ENCODE measurements at regions not wholly inside any gene's neighbourhood (a gene's known extent, or its start where the extent isn't known, plus 50 kb on each side); places are given as distances from the start of the nearest gene placed in this dataset.

DNA sequence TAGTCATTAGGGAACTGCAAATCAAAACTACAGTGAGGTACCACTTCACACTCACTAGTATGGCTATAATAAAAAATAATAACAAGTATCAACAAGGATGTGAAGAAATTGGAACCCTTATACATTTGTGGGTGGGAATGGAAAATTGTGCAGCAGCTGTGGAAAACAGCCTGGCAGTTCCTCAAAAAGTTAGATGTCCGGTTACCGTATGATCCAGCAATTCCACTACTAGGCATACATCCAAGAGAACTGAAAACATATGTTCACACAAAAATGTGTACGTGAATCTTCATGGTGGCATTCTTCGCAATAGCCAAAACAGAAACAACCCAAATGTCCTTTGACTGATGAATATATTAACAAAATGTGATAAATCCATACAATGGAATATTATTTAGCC is 187.9 kb upstream of the LYSMD4 start:
- Histone ChIP-seq H3K4me3 (replicated peaks in 1 of 3; ENCODE audit: insufficient read depth in 1 of 3, low read depth in 1 of 3, low read length in 3 of 3) (no peak overlapping the region), H2AFZ (ENCODE audit: low read depth, low read length) (no peak overlapping the region), H3K36me3 (ENCODE audit: control insufficient read depth in 2 of 2, extremely low read depth in 1 of 2, insufficient read depth in 2 of 2, low read length in 2 of 2) (no peaks in the 10 kb centered on the region), H3K27me3 (ENCODE audit: control insufficient read depth in 2 of 2, insufficient read depth in 2 of 2, low read length in 2 of 2) (peaks cover 2 to 16% of the 10 kb centered on the region in 2 experiments), H3K27ac (ENCODE audit: insufficient read depth, low read depth, low read length) (no peak overlapping the region), H3K4me1 (ENCODE audit: control insufficient read depth, extremely low read depth, insufficient read depth, low read length) (no peaks in the 10 kb centered on the region), H3K9me3 (replicated peaks; ENCODE audit: control insufficient read depth, insufficient read depth, low read length) (no peaks in the 10 kb centered on the region), H4K20me1 (replicated peaks; ENCODE audit: control insufficient read depth, extremely low read depth, insufficient read depth, low read length) (no peaks in the 10 kb centered on the region), H3K9ac (replicated peaks; ENCODE audit: extremely low read depth, insufficient read depth, low read length) (no peak overlapping the region), H3K79me2 (ENCODE audit: control insufficient read depth, insufficient read depth, low read length) (no peaks in the 10 kb centered on the region), H3K9me1 (replicated peaks; ENCODE audit: control insufficient read depth, extremely low read depth, insufficient read depth, low read length) (no peaks in the 10 kb centered on the region), H3K4me2 (ENCODE audit: insufficient read depth, low read length) (no peak overlapping the region)
- CTCF ChIA-PET = no interaction called here
- DNase-seq (ENCODE audit: low read depth, low spot score) (no peak), FAIRE-seq (no peak)
- POLR2A ChIA-PET = no interaction called here
- TF ChIP-seq JUN (IDR thresholded peaks at IDR 0.05; ENCODE audit: borderline replicate concordance, insufficient read depth, insufficient read length, low read depth) (no peak), MYC (IDR thresholded peaks at IDR 0.05; ENCODE audit: low read depth, low read length) (no peak), POLR2AphosphoS5 (IDR thresholded peaks at IDR 0.05; ENCODE audit: insufficient read depth, low read depth, low read length) (no peak), FOS (IDR thresholded peaks at IDR 0.05; ENCODE audit: borderline replicate concordance, insufficient read depth, low read length) (no peak)
- TF ChIP-seq, protein P1, sequence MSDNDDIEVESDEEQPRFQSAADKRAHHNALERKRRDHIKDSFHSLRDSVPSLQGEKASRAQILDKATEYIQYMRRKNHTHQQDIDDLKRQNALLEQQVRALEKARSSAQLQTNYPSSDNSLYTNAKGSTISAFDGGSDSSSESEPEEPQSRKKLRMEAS (IDR thresholded peaks at IDR 0.05; ENCODE audit: insufficient read depth, insufficient read length) = no peak
- no TSS peak for BruUV-seq (replicated peaks)
- intact Hi-C loops (cut with micrococcal nuclease) = loop anchor here (5.0 kb wide), 1 partner anchor 649 kb away; no protein-coding TSS in a partner anchor
- dilution Hi-C loops (cut with MboI; ENCODE audit: extremely low pct_ligation_motif_present, low sequenced_read_pairs) = no loop called here

DNA sequence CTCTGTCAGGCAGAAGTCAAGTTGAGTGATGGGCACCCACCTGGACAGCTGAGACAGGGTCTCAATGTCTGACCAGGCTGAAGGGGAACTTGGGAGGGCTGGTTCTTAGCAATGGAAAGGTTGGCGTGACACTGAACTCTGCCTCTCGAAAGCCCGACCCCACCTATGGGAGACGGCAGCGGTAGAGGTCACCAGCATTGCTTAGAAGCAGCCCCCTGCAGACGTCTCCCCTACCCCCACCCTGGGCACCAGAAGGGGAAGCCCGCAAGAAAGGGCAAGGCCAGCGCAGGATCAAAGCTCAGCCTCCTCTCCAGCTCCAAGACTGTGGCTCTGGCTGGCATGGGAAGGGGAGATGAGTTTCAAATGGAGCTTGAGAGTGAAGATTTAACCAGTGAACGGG is 184.8 kb upstream of the LYSMD4 start:
- dilution Hi-C loops (cut with MboI; ENCODE audit: extremely low pct_ligation_motif_present, low sequenced_read_pairs) (no loop called here), intact Hi-C loops (cut with micrococcal nuclease) (no loop called here)
- no peak overlapping the region for H3K4me3 ChIP-seq (replicated peaks in 1 of 3; ENCODE audit: insufficient read depth in 1 of 3, low read depth in 1 of 3, low read length in 3 of 3)
- H3K79me2 ChIP-seq (ENCODE audit: control insufficient read depth, insufficient read depth, low read length) = no peaks in the 10 kb centered on the region
- no peak for DNase-seq (ENCODE audit: low read depth, low spot score)
- no peak overlapping the region for H3K9ac ChIP-seq (replicated peaks; ENCODE audit: extremely low read depth, insufficient read depth, low read length)
- no peak overlapping the region for H3K27ac ChIP-seq (ENCODE audit: insufficient read depth, low read depth, low read length)
- no peaks in the 10 kb centered on the region for H4K20me1 ChIP-seq (replicated peaks; ENCODE audit: control insufficient read depth, extremely low read depth, insufficient read depth, low read length)
- POLR2A ChIA-PET = no interaction called here
- CTCF ChIA-PET = no interaction called here
- TF ChIP-seq EZH2 (IDR thresholded peaks at IDR 0.05; ENCODE audit: borderline replicate concordance, low read depth, low read length, severe bottlenecking) (no peak), FOS (IDR thresholded peaks at IDR 0.05; ENCODE audit: borderline replicate concordance, insufficient read depth, low read length) (no peak), MYC (IDR thresholded peaks at IDR 0.05; ENCODE audit: low read depth, low read length) (no peak)
- H2AFZ ChIP-seq (ENCODE audit: low read depth, low read length) = no peak overlapping the region
- BruUV-seq (replicated peaks) = no TSS peak
- H3K4me2 ChIP-seq (ENCODE audit: insufficient read depth, low read length) = no peak overlapping the region
- H3K27me3 ChIP-seq (ENCODE audit: control insufficient read depth in 2 of 2, insufficient read depth in 2 of 2, low read length in 2 of 2) = peaks cover 0 to 10% of the 10 kb centered on the region in 2 experiments
- H3K9me3 ChIP-seq (replicated peaks; ENCODE audit: control insufficient read depth, insufficient read depth, low read length) = no peaks in the 10 kb centered on the region
- no peak for FAIRE-seq
- H3K9me1 ChIP-seq (replicated peaks; ENCODE audit: control insufficient read depth, extremely low read depth, insufficient read depth, low read length) = no peaks in the 10 kb centered on the region
- H3K36me3 ChIP-seq (ENCODE audit: control insufficient read depth in 2 of 2, extremely low read depth in 1 of 2, insufficient read depth in 2 of 2, low read length in 2 of 2) = no peaks in the 10 kb centered on the region
- H3K4me1 ChIP-seq (ENCODE audit: control insufficient read depth, extremely low read depth, insufficient read depth, low read length) = no peaks in the 10 kb centered on the region

Measured in endothelial cell of umbilical vein (primary cell).